Ishikawa (cell line): ENCODE measurements at regions not wholly inside any gene's neighbourhood (a gene's known extent, or its start where the extent isn't known, plus 50 kb on each side); places are given as distances from the start of the nearest gene placed in this dataset.

Source experiments
- CEBPB ChIP-seq: IDR thresholded peaks from 2 replicates; pipeline ENCODE4 v1.6.1; 2012
- CREB1 ChIP-seq: IDR thresholded peaks from 2 replicates; pipeline ENCODE4 v1.6.1; 2012; ENCODE audit warnings: low read depth
- EGR1 ChIP-seq: IDR thresholded peaks from 2 replicates; pipeline ENCODE4 v1.6.1; 2012
- EP300 ChIP-seq: IDR thresholded peaks from 2 replicates; pipeline ENCODE4 v1.6.1; 2012; ENCODE audit warnings: borderline replicate concordance
- FOXM1 ChIP-seq: IDR thresholded peaks from 2 replicates; pipeline ENCODE4 v1.6.1; 2012; ENCODE audit warnings: low read depth, borderline replicate concordance
- MAX ChIP-seq: IDR thresholded peaks from 2 replicates; pipeline ENCODE4 v1.6.1; 2012
- NFIC ChIP-seq: IDR thresholded peaks from 2 replicates; pipeline ENCODE4 v1.6.1; 2012
- RAD21 ChIP-seq: IDR thresholded peaks from 2 replicates; pipeline ENCODE4 v1.6.1; 2012; ENCODE audit warnings: low read depth
- REST ChIP-seq: IDR thresholded peaks from 2 replicates; pipeline ENCODE4 v1.6.1; 2012; ENCODE audit warnings: low read depth, mild to moderate bottlenecking
- TAF1 ChIP-seq: IDR thresholded peaks from 2 replicates; pipeline ENCODE4 v1.6.1; 2012; ENCODE audit warnings: low read depth, mild to moderate bottlenecking
- TCF12 ChIP-seq: IDR thresholded peaks from 2 replicates; pipeline ENCODE4 v1.6.1; 2012; ENCODE audit warnings: low read depth
- TEAD4 ChIP-seq: IDR thresholded peaks from 2 replicates; pipeline ENCODE4 v1.6.1; 2012
- USF1 ChIP-seq: IDR thresholded peaks from 2 replicates; pipeline ENCODE4 v1.6.1; 2012
- YY1 ChIP-seq: IDR thresholded peaks from 2 replicates; pipeline ENCODE4 v1.6.1; 2012; ENCODE audit warnings: low read depth
- ZBTB7A ChIP-seq: IDR thresholded peaks from 2 replicates; pipeline ENCODE4 v1.6.1; 2012; ENCODE audit warnings: low read depth

GRCh38 chr13:40376867-40377535 lies 289.4 kb downstream of the FOXO1 start:
- TF ChIP-seq TAF1: no peak

- no peak for TF ChIP-seq EP300
- TF ChIP-seq USF1: no peak
- no peak for TF ChIP-seq TEAD4
- no peak for TF ChIP-seq NFIC
- no peak for TF ChIP-seq ZBTB7A
- TF ChIP-seq TCF12: no peak
- no peak for TF ChIP-seq CREB1
- TF ChIP-seq CEBPB: no peak
- TF ChIP-seq REST: no peak
- no peak for TF ChIP-seq EGR1
- TF ChIP-seq YY1: no peak
- TF ChIP-seq TAF1: no peak
- no peak for TF ChIP-seq MAX
- no peak for TF ChIP-seq RAD21
- TF ChIP-seq FOXM1: no peak
Observed at GRCh38 chr13:40377783-40378182, 288.7 kb downstream of the FOXO1 start.

DNA sequence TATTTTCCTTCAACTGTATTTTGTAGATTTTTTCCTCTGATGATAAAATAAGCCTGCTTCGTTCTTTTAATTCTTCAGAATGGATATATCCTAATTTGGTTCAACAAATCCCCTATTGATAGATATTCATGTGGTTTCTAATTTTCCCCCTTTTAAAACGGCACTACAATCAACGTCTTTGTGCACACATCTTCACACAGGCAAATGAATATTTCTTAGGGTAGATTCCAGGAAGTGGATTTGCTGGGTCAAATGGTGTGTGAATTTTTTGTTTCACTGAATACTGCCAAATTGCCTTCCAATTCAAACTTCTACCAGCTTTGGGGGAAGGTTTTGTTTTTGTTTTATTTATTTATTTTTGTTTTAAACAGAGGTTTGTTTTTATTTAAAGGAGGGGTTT lies 287.2 kb downstream of the FOXO1 start:
- TF ChIP-seq EGR1 (no peak), USF1 (no peak), TEAD4 (no peak)

GRCh38 chr13:40379794-40380578 lies 286.5 kb downstream of the FOXO1 start:
- TF ChIP-seq TEAD4: no peak
- no peak for TF ChIP-seq EP300
- no peak for TF ChIP-seq EGR1
- no peak for TF ChIP-seq RAD21
- TF ChIP-seq USF1: no peak
- TF ChIP-seq ZBTB7A: no peak
- TF ChIP-seq TAF1: no peak
- no peak for TF ChIP-seq TCF12

DNA sequence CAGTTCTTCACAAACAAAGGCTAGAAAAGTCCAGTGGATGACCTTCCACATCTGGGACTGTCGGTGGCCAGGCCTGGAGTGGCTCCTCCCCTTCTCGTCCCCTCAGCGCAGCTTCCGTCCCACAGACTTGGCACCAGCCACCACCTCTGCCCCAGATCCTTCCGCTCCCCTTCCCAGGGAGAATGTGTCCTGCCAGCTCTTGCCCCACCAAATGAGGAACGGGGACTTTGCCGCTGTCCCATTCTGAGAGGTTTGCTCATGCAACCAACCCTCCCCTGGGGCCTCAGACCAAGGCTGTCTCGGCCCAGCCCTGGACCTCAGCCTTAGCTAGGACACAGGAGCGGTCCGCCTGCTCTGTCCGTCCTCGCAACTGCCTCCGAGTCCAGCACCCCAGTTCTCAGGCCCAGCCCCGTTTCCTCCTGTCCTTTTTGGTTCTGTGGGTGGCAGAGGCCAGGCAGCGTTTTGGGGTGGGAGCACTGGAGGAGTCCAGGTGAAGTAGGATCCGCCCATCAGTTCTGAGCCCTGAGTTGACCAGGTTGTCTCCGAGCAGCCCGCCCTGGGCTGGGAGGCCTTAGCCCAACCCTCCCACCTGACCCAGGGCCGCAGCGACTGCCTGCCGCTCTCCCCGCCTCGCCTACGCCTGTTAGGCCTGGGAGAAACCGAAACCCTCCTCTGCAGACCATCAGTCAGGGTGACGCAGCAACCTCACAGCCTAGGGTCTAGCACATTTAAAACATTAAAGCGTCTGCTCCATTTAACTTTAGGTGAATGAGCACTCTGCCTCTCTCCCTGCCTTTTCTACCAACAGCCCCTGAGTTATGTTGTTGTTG lies 284.3 kb downstream of the FOXO1 start:
- TF ChIP-seq CREB1: no peak
- TF ChIP-seq MAX: no peak
- TF ChIP-seq ZBTB7A: no peak
- TF ChIP-seq EGR1: no peak
- no peak for TF ChIP-seq TEAD4
- TF ChIP-seq EP300: no peak
- no peak for TF ChIP-seq REST
- no peak for TF ChIP-seq YY1
- TF ChIP-seq USF1: no peak
- TF ChIP-seq TAF1: no peak
- no peak for TF ChIP-seq TCF12
- TF ChIP-seq NFIC: no peak
- no peak for TF ChIP-seq RAD21
- TF ChIP-seq FOXM1: no peak
- TF ChIP-seq CEBPB: no peak
